ENCODE measurements at regions not wholly inside any gene's neighbourhood (a gene's known extent, or its start where the extent isn't known, plus 50 kb on each side); places are given as distances from the start of the nearest gene placed in this dataset.

DNA sequence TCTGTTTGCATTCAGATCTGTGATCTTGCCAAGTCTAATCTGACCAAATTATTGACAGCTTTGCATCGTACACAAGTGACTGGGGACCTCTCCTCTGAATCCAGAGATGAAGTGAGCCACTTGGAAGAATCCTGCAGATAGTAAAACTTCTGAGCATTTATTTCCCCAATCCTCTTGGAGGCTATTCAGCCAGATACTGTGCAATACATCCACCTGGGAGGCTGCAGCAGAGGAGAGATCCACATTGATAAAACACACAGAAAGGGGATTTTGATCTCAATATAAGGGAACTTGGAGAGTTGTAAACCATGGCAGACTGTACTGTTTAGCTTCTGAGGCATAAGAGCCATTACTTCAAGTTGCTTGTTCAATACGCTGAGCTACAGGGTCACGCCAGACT lies 654.6 kb downstream of the MTRR start:
- Histone ChIP-seq H3K4me1 (no peaks in the 10 kb centered on the region), H3K36me3 (no peaks in the 10 kb centered on the region), H3K27ac (no peak overlapping the region), H3K27me3 (no peaks in the 10 kb centered on the region), H3K9me3 (no peaks in the 10 kb centered on the region), H3K4me3 (no peak overlapping the region)
- intact Hi-C loops (cut with DNase I; ENCODE audit: low total_unique reads): no loop called here
- no peak for DNase-seq
- TF ChIP-seq, protein P1, sequence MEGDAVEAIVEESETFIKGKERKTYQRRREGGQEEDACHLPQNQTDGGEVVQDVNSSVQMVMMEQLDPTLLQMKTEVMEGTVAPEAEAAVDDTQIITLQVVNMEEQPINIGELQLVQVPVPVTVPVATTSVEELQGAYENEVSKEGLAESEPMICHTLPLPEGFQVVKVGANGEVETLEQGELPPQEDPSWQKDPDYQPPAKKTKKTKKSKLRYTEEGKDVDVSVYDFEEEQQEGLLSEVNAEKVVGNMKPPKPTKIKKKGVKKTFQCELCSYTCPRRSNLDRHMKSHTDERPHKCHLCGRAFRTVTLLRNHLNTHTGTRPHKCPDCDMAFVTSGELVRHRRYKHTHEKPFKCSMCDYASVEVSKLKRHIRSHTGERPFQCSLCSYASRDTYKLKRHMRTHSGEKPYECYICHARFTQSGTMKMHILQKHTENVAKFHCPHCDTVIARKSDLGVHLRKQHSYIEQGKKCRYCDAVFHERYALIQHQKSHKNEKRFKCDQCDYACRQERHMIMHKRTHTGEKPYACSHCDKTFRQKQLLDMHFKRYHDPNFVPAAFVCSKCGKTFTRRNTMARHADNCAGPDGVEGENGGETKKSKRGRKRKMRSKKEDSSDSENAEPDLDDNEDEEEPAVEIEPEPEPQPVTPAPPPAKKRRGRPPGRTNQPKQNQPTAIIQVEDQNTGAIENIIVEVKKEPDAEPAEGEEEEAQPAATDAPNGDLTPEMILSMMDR (IDR thresholded peaks at IDR 0.05): no peak

GRCh38 chr5:8525819-8526218 lies 656.9 kb downstream of the MTRR start:
- intact Hi-C loops (cut with DNase I; ENCODE audit: low total_unique reads): no loop called here
- Histone ChIP-seq H3K27ac (no peak overlapping the region), H3K9me3 (no peaks in the 10 kb centered on the region), H3K36me3 (no peaks in the 10 kb centered on the region), H3K27me3 (no peaks in the 10 kb centered on the region), H3K4me1 (no peaks in the 10 kb centered on the region), H3K4me3 (no peak overlapping the region)
- DNase-seq: no peak
- TF ChIP-seq, protein P1 (IDR thresholded peaks at IDR 0.05): no peak

- H3K27me3 ChIP-seq: no peaks in the 10 kb centered on the region
- intact Hi-C loops (cut with DNase I; ENCODE audit: low total_unique reads): no loop called here
- no peak for DNase-seq
These were observed 659.2 kb downstream of the MTRR start for GRCh38 chr5:8528106-8528505.

DNA sequence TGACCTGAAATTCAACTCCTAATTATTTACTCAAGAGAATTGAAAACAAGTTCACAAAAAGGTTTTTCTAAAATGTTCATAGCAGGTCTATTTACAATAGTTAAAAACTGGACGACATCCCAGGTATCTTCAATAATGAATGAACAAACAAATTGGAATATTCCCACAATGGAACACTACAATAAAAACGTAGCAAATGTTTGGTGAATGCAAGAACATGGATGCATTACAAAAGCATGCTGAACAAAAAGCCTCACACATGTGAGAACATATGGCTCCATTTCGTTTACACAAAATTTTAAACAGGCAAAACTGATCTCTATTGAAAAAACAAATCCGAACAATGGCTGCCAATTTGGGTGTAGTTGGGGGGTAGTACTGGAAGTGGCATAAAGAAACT lies 669.9 kb downstream of the MTRR start:
- Histone ChIP-seq H3K9me3 (no peaks in the 10 kb centered on the region), H3K36me3 (no peaks in the 10 kb centered on the region), H3K4me3 (no peak overlapping the region), H3K4me1 (no peaks in the 10 kb centered on the region), H3K27ac (no peak overlapping the region), H3K27me3 (no peaks in the 10 kb centered on the region)
- TF ChIP-seq, protein P1 (IDR thresholded peaks at IDR 0.05): no peak
- intact Hi-C loops (cut with DNase I; ENCODE audit: low total_unique reads): no loop called here
- DNase-seq: no peak

More at GRCh38 chr5:8528106-8528505, 659.2 kb downstream of the MTRR start:
- Histone ChIP-seq H3K9me3 (no peaks in the 10 kb centered on the region), H3K36me3 (no peaks in the 10 kb centered on the region), H3K27ac (no peak overlapping the region), H3K4me1 (no peaks in the 10 kb centered on the region), H3K4me3 (no peak overlapping the region)
- TF ChIP-seq, protein P1 (IDR thresholded peaks at IDR 0.05): no peak

- no peak overlapping the region for H3K27ac ChIP-seq
- no peaks in the 10 kb centered on the region for H3K4me1 ChIP-seq
- TF ChIP-seq, protein P1 (IDR thresholded peaks at IDR 0.05): no peak
- H3K9me3 ChIP-seq: no peaks in the 10 kb centered on the region
- intact Hi-C loops (cut with DNase I; ENCODE audit: low total_unique reads): no loop called here
- H3K27me3 ChIP-seq: no peaks in the 10 kb centered on the region
- DNase-seq: no peak
- H3K4me3 ChIP-seq: no peak overlapping the region
- H3K36me3 ChIP-seq: no peaks in the 10 kb centered on the region
These were observed 671.4 kb downstream of the MTRR start for GRCh38 chr5:8540317-8540716.

DNA sequence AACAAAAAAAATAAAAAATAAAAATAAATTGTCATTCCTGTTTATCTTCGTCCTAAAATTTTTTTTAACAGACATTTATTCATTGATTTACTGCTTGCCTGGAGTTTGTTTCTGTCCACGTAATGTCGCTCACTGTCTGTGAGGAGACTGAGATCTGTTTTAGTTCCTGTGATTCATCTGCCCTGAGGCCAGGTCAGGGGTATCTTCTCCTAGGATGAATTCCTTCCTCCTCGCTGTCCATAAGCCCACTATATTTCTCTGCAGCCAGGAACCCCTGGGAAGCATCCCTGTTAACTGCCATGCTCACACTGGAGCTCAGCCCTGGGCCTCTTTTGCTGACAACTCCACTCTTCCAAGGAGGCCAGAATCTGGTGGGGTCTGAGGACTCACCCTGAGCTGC lies 682.0 kb downstream of the MTRR start:
- Histone ChIP-seq H3K36me3 (no peaks in the 10 kb centered on the region), H3K4me3 (no peak overlapping the region), H3K27ac (no peak overlapping the region), H3K9me3 (peaks cover 0 to 15% (median 7%) of the 10 kb centered on the region in 3 donors), H3K27me3 (no peaks in the 10 kb centered on the region), H3K4me1 (no peaks in the 10 kb centered on the region)
- intact Hi-C loops (cut with DNase I; ENCODE audit: low total_unique reads): no loop called here
- TF ChIP-seq, protein P1 (IDR thresholded peaks at IDR 0.05): no peak
- DNase-seq: no peak

All from tibial artery (tissue), 4 donors.